ENCODE measurements at regions not wholly inside any gene's neighbourhood (a gene's known extent, or its start where the extent isn't known, plus 50 kb on each side); places are given as distances from the start of the nearest gene placed in this dataset.

DNA sequence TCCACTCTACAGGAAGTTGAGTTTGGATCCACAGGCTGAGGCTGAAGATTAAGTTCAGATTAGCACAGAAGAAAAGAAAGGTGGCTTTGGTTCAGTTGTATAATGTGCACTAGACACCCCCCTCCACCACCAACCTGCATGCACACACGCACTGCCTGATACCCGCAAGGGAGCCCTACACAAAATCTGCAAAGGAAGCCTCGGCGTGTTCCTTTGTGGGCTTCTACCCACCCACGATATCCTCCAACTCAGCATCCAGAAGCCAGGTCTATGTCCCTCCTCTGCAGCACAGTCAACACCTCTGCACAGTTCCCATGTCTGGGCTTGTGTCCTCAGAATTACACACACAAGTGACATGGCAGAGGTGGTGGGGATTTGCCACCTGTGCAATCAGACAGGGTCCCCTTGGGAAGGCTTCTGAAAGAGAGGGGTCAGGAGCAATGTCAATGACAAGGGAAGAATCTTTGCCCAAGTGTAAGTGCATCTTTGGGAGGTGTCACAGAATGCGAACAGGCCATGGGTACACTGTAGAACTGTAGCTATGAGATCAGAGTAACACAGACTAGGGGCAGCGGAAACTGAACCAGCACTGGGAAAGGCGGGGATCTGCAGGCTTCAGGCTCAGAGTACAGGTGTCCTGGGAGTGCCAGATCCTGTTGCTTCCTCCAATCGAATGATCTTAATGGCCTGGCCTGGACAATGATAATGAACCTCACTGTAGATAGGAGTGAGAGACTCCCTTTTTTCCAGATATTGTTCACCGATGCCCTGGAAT is 148.6 kb upstream of the ETV3 start:
- TF ChIP-seq, protein P1, sequence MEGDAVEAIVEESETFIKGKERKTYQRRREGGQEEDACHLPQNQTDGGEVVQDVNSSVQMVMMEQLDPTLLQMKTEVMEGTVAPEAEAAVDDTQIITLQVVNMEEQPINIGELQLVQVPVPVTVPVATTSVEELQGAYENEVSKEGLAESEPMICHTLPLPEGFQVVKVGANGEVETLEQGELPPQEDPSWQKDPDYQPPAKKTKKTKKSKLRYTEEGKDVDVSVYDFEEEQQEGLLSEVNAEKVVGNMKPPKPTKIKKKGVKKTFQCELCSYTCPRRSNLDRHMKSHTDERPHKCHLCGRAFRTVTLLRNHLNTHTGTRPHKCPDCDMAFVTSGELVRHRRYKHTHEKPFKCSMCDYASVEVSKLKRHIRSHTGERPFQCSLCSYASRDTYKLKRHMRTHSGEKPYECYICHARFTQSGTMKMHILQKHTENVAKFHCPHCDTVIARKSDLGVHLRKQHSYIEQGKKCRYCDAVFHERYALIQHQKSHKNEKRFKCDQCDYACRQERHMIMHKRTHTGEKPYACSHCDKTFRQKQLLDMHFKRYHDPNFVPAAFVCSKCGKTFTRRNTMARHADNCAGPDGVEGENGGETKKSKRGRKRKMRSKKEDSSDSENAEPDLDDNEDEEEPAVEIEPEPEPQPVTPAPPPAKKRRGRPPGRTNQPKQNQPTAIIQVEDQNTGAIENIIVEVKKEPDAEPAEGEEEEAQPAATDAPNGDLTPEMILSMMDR (IDR thresholded peaks at IDR 0.05): no peak
- TF ChIP-seq POLR2AphosphoS5 (IDR thresholded peaks at IDR 0.05) (no peak), POLR2A (IDR thresholded peaks at IDR 0.05; ENCODE audit: low read depth) (no peak), EP300 (IDR thresholded peaks at IDR 0.05) (no peak)
